ENCODE measurements at regions not wholly inside any gene's neighbourhood (a gene's known extent, or its start where the extent isn't known, plus 50 kb on each side); places are given as distances from the start of the nearest gene placed in this dataset.

- no peaks in the 10 kb centered on the region for H3K23me2 ChIP-seq (ENCODE audit: low read depth, low read length)
- peaks cover 0 to 3% (median 0%) of the 10 kb centered on the region in 4 experiments; a peak in 1 of 7 replicates for H3K4me1 ChIP-seq (replicated peaks in 1 of 4; ENCODE audit: control insufficient read depth in 3 of 4, insufficient read depth in 4 of 4, low read length in 3 of 4)
- no peak overlapping the region for H3K18ac ChIP-seq (ENCODE audit: extremely low read depth, low read length)
- no peak for TF ChIP-seq BACH1 (IDR thresholded peaks at IDR 0.05; ENCODE audit: low read length)
- TF ChIP-seq SRF (IDR thresholded peaks at IDR 0.05; ENCODE audit: low read depth, low read length) = no peak
- no peak for TF ChIP-seq RFX5 (IDR thresholded peaks at IDR 0.05; ENCODE audit: borderline replicate concordance, low read depth, low read length)
- no peak for TF ChIP-seq POLR2AphosphoS5 (IDR thresholded peaks at IDR 0.05; ENCODE audit: low read depth, low read length)
- TF ChIP-seq CTBP2 (IDR thresholded peaks at IDR 0.05; ENCODE audit: borderline replicate concordance, insufficient read depth, insufficient read length, low read length) = no peak
- no peak for TF ChIP-seq JUND (IDR thresholded peaks at IDR 0.05; ENCODE audit: low read length)
- ChIA-PET POLR2A (ENCODE audit: partially characterized antibody) (no interaction called here), CTCF (ENCODE audit: partially characterized antibody) (no interaction called here)
- H3K56ac ChIP-seq (replicated peaks; ENCODE audit: insufficient read length, low read depth, low read length) = no peak overlapping the region
- H2BK5ac ChIP-seq (ENCODE audit: low read depth, low read length) = no peak overlapping the region
- H3K23ac ChIP-seq (ENCODE audit: insufficient read length) = no peak overlapping the region
- H4K5ac ChIP-seq (ENCODE audit: insufficient read length, low read depth, low read length) = no peak overlapping the region
- H3K79me2 ChIP-seq (ENCODE audit: control insufficient read depth in 1 of 2, insufficient read depth in 2 of 2, low read length in 2 of 2) = no peaks in the 10 kb centered on the region
- H3K79me1 ChIP-seq (ENCODE audit: low read depth, low read length) = no peaks in the 10 kb centered on the region
- no peak overlapping the region for H2BK15ac ChIP-seq (ENCODE audit: low read length)
- no peak overlapping the region for H4K8ac ChIP-seq (ENCODE audit: extremely low read depth, insufficient read depth, low read length)
- H3K36me3 ChIP-seq (ENCODE audit: control insufficient read depth in 2 of 4, insufficient read depth in 4 of 4, low read length in 3 of 4) = no peaks in the 10 kb centered on the region
- H3K27me3 ChIP-seq (replicated peaks in 1 of 4; ENCODE audit: control insufficient read depth in 3 of 4, extremely low read depth in 1 of 4, insufficient read depth in 3 of 4, low read length in 3 of 4) = no peaks in the 10 kb centered on the region
- H2AFZ ChIP-seq (ENCODE audit: low read length) = no peak overlapping the region
- no peak overlapping the region for H3K14ac ChIP-seq (ENCODE audit: insufficient read length)
- H3K4me2 ChIP-seq (ENCODE audit: insufficient read depth in 1 of 2, low read depth in 2 of 2, low read length in 2 of 2) = no peak overlapping the region
- H2AK5ac ChIP-seq (ENCODE audit: low read depth, low read length) = no peak overlapping the region
- H2BK20ac ChIP-seq (ENCODE audit: low read length) = no peak overlapping the region
- H3K9ac ChIP-seq (replicated peaks in 1 of 4; ENCODE audit: extremely low read depth in 1 of 4, low read depth in 3 of 4, low read length in 3 of 4) = no peak overlapping the region
- DNase-seq (ENCODE audit: low read depth in 1 of 2, low spot score in 2 of 2) (no peak), FAIRE-seq (no peak)
- H2BK120ac ChIP-seq (replicated peaks; ENCODE audit: low read depth, low read length) = no peak overlapping the region
- H4K91ac ChIP-seq (replicated peaks; ENCODE audit: insufficient read length, low read length) = no peak overlapping the region
- no peak overlapping the region for H3K27ac ChIP-seq (ENCODE audit: low read depth, low read length)
- H3K9me3 ChIP-seq (ENCODE audit: insufficient read depth in 2 of 2, low read depth in 1 of 2, low read length in 1 of 2) = no peaks in the 10 kb centered on the region
- no peak overlapping the region for H3K4me3 ChIP-seq (ENCODE audit: extremely low read depth in 1 of 4, insufficient read depth in 2 of 4, low read depth in 3 of 4, low read length in 4 of 4)
- 81% methylated on average over 5 of the region's 5 CpGs; no CpG with 5 or more reads in 1 of the 2 experiments for WGBS, 2 experiments (ENCODE audit: extremely low coverage in 1 of 2, insufficient coverage in 1 of 2, insufficient read length in 1 of 2, insufficient replicate concordance in 2 of 2, low coverage in 1 of 2, low lambda C conversion rate in 2 of 2, missing lambda C conversion rate in 1 of 2)
- H4K20me1 ChIP-seq (replicated peaks in 1 of 2; ENCODE audit: control insufficient read depth in 1 of 2, insufficient read depth in 2 of 2, low read length in 2 of 2) = no peaks in the 10 kb centered on the region
- H3K4ac ChIP-seq (replicated peaks; ENCODE audit: insufficient read length, low read depth, low read length) = no peak overlapping the region
- no peak overlapping the region for H2BK12ac ChIP-seq (ENCODE audit: low read depth, low read length)
Observed at GRCh38 chr15:95868450-95868849, 462.1 kb upstream of the NR2F2 start.

All from H1 (cell line).